ENCODE measurements at regions not wholly inside any gene's neighbourhood (a gene's known extent, or its start where the extent isn't known, plus 50 kb on each side); places are given as distances from the start of the nearest gene placed in this dataset.

- TF ChIP-seq YY1 (tag by site-specific recombination; IDR thresholded peaks at IDR 0.05) (no peak), ZNF555 (tag by site-specific recombination; conservative IDR thresholded peaks at IDR 0.05) (no peak), ZNF596 (tag by site-specific recombination; IDR thresholded peaks at IDR 0.05) (no peak)
- H3K4me1 ChIP-seq (ENCODE audit: control insufficient read depth, insufficient read depth, low read length): no peaks in the 10 kb centered on the region
- CTCF ChIA-PET: no interaction called here
- H3K9me3 ChIP-seq (ENCODE audit: control insufficient read depth, insufficient read depth, low read depth, low read length): no peaks in the 10 kb centered on the region
- POLR2A ChIA-PET: no interaction called here
- no peak overlapping the region for H3K4me3 ChIP-seq (ENCODE audit: low read depth, low read length)
- H3K36me3 ChIP-seq (ENCODE audit: control insufficient read depth in 2 of 2, insufficient read depth in 1 of 2, low read length in 2 of 2): no peaks in the 10 kb centered on the region
- H3K27ac ChIP-seq (ENCODE audit: extremely low read depth, low read depth, low read length): no peak overlapping the region
Observed at GRCh38 chr7:109926738-109927137, 1164.2 kb upstream of the LRRN3 start.

- Histone ChIP-seq H3K9me3 (ENCODE audit: control insufficient read depth, insufficient read depth, low read depth, low read length) (no peaks in the 10 kb centered on the region), H3K36me3 (ENCODE audit: control insufficient read depth in 2 of 2, insufficient read depth in 1 of 2, low read length in 2 of 2) (no peaks in the 10 kb centered on the region), H3K4me3 (ENCODE audit: low read depth, low read length) (no peak overlapping the region), H3K4me1 (ENCODE audit: control insufficient read depth, insufficient read depth, low read length) (no peaks in the 10 kb centered on the region), H3K27ac (ENCODE audit: extremely low read depth, low read depth, low read length) (no peak overlapping the region)
- POLR2A ChIA-PET: no interaction called here
- TF ChIP-seq ZBTB6 (tag by site-specific recombination; IDR thresholded peaks at IDR 0.05) (no peak), CTCF (tag by site-specific recombination; IDR thresholded peaks at IDR 0.05) (no peak), ZNF596 (tag by site-specific recombination; IDR thresholded peaks at IDR 0.05) (no peak), ZNF132 (tag by site-specific recombination; IDR thresholded peaks at IDR 0.05; ENCODE audit: borderline replicate concordance) (no peak), ZBTB17 (tag by site-specific recombination; IDR thresholded peaks at IDR 0.05) (no peak), ZNF830 (tag by site-specific recombination; IDR thresholded peaks at IDR 0.05; ENCODE audit: low read depth) (no peak), ZBTB48 (tag by site-specific recombination; IDR thresholded peaks at IDR 0.05) (no peak), ZNF394 (tag by site-specific recombination; IDR thresholded peaks at IDR 0.05; ENCODE audit: borderline replicate concordance) (no peak), ZNF184 (tag by site-specific recombination; IDR thresholded peaks at IDR 0.05) (no peak), PBX3 (CRISPR knock-in tag; IDR thresholded peaks at IDR 0.05) (no peak), ZNF639 (tag by site-specific recombination; IDR thresholded peaks at IDR 0.05) (no peak)
- CTCF ChIA-PET: no interaction called here
Observed at GRCh38 chr7:109930049-109930448, 1160.9 kb upstream of the LRRN3 start.

- TF ChIP-seq OVOL3 (tag by site-specific recombination; IDR thresholded peaks at IDR 0.05) (no peak), ZNF362 (tag by site-specific recombination; IDR thresholded peaks at IDR 0.05) (no peak), INSM2 (tag by site-specific recombination; IDR thresholded peaks at IDR 0.05) (no peak)
- CTCF ChIA-PET: no interaction called here
- POLR2A ChIA-PET: no interaction called here
Observed at GRCh38 chr7:109939207-109939606, 1151.7 kb upstream of the LRRN3 start.

More at GRCh38 chr7:109939207-109939606, 1151.7 kb upstream of the LRRN3 start:
- no peaks in the 10 kb centered on the region for H3K9me3 ChIP-seq (ENCODE audit: control insufficient read depth, insufficient read depth, low read depth, low read length)
- H3K4me3 ChIP-seq (ENCODE audit: low read depth, low read length): no peak overlapping the region
- H3K27ac ChIP-seq (ENCODE audit: extremely low read depth, low read depth, low read length): no peak overlapping the region
- no peaks in the 10 kb centered on the region for H3K36me3 ChIP-seq (ENCODE audit: control insufficient read depth in 2 of 2, insufficient read depth in 1 of 2, low read length in 2 of 2)
- no peaks in the 10 kb centered on the region for H3K4me1 ChIP-seq (ENCODE audit: control insufficient read depth, insufficient read depth, low read length)
